ENCODE measurements at regions not wholly inside any gene's neighbourhood (a gene's known extent, or its start where the extent isn't known, plus 50 kb on each side); places are given as distances from the start of the nearest gene placed in this dataset.

DNA sequence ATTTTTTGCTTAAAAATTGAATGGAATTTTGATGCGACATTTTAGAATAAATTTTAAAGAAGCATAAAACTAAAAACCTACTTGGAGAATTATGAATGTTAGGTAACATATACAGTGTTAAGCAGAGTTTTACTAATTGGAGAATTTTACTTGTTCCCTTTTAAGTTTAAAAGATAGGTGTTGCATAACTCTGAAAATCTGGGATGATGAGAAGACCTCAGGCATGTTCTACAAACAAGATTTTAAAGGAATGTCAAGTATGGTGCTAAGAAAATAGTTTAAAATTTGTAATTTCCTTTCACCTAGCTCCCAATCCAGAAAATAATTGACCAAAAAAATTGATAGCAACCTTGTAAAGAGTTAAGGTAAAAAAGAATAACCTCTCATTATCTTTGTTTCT is 135.8 kb downstream of the RFC3 start:
- no peak for DNase-seq

DNA sequence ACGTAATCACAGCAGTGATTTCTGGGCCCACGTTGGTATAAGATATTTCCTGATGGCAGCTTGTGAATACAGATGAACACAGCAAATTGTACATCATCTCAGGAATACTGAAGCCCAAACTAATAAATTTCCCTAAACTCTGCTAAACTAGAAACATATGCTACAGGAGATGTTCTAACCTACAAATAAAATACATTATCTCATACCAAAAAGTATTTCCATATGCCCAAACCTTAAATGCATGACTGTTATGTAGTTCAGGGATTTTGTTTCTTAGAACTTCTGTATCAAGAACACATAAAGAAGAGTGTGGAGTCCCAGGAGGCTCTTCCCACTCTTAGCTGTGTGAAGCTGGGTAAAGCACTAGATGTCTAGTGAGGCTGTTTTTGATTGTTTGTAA is 138.4 kb downstream of the RFC3 start:
- DNase-seq, result no peak

DNA sequence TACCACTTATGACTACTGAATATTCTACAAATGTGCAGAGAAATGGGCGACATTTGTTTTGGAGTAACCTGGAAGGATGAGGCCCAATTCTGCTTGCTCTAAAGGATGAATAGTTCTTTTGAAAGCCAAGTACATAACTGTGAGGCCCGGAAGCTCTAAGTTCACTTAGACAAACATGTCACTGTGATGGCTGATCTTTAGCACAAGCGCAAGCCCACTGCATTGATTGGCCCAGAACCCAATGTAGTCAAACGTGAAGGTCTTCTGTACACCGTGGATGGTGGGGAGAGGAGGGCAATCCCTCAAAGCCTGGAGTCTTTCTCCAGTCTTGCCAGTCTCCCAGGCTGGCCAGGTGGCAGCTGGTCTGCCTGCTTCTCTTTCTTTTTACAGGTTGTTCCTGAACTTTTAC is 139.6 kb downstream of the RFC3 start:
- DNase-seq, result no peak

GRCh38 chr13:33958964-33959363 is 141.0 kb downstream of the RFC3 start:
- DNase-seq, result no peak

GRCh38 chr13:33963134-33963533 is 145.2 kb downstream of the RFC3 start:
- DNase-seq, result no peak

DNA sequence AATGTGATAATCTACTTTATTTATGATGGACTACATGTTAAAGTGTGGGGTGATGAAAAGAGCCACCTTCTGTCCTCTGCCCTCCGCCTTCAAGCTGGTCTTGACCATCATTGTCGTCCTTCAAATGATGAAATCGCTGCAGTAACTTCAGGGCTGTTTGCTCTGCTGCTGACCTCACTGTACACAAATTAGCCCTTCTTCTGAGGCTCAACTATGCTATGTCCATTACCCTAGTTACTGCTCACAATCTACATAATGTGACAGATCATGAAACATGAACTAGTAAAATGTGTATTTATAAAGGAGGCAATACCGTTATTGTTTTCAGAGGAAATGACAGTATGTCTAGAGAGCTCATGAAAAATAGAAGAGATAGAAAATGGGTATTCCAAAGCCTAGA is 145.9 kb downstream of the RFC3 start:
- no peak for DNase-seq

DNA sequence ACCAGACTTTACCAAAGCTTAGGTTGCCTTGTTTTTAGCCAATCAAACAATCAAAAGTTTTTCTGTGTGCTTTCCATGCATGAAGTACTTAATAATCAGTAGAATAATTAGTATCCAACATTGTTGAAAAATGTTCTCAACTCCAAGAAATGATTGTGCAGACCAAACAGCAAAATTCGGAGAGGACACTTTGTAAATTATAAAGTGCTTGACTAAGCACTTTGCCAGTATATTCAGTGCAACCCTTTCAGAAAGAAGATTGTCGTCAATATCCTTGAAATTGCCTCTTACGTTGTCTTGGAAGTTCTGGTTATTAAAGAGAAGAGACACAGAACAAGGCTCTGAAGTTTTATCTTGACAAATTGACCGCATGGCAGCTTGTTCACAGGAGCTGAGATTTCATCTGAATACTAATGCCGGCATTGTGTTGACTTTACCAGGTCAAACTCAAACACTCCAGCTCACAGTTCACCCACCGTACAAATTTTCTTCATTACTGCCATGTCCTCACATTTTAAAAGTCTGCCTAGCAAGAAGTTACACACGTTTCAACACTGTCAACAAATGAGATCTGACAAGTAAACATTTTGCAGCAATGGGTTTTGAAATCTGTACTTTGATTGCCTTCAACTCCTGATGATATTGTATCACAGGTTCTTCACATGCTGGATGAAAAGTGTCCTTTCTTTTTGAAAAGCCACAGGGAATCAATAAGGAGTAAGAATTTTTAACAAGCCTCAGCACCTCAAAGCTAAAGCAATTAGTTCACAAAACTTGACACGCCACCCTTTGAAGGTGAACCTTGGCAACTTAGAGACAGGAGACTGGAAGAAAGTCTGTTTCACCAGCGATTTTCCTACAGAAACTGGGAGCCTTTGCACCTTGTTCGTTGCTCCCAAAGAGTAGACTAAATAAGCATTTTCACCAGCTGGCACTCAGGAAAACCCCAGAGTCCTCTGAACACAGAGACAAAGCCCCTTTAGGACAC is 150.9 kb downstream of the RFC3 start:
- DNase-seq, result no peak

DNA sequence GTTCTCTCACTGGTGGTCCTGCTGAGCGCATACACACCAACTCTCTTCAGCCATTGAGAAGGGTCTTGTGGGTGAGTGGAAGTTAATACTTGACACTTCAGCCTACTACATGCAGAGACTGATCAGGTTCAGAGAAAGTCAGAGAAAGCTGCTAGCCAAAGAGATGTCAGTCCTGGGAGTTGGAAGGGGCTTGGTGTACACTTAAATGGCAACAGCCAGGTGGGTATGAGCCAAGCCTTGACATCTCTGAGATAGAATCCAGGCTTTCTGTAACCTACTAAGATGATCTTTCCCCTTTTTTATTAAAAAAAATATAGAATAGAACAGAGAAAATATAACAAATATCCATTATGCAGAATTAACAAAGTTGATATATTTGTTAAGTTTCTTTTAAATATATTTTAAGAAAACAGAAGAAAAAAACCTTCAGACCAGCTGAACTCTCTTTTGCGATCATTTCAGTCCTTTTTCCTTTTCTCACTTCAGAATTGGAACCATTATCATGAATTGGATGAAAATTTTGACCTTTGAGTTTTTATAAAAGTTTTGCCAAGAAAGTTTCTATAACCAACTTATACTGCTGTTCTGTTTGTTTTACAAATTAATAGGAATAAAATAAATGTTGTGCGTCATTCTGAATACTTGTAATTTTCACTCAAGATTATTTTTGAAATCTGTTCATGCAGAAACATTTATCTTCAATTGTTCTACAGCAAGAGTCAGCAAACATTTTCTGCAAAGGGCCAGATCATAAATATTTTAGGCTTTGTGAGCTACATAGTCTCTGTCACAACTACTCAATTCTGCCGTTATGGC is 153.0 kb downstream of the RFC3 start:
- no peak for DNase-seq

DNA sequence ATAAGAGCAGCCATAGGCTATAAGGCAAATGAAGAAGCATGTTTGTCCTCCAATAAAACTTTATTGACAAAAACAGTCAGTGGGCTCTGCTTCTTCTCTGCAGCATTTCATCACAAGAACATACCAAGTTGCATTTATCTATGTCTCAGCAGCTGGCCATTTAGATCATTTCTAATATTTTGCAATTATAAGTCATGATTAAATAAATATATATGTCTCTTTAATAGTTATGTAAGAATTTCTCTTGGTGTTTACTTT is 153.5 kb downstream of the RFC3 start:
- no peak for DNase-seq

DNA sequence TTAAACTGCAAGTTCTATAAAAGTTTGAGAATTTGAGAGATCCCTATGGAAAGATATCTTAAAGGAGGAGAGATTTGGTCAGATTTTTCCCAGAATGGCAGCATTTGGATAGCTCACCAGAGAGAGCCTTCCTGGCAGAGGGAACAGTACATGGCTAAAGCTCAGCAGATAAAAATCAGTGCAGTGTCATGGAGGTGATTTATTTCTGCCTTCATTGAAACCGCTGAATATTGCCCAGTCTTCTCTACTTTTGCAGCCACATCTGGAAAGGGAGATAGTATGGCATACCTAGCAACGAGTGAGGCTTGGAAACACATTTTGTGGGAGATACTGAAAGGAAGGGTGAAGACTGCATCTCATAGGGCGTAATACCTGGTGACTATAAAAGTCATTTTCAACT is 155.2 kb downstream of the RFC3 start:
- no peak for DNase-seq

DNA sequence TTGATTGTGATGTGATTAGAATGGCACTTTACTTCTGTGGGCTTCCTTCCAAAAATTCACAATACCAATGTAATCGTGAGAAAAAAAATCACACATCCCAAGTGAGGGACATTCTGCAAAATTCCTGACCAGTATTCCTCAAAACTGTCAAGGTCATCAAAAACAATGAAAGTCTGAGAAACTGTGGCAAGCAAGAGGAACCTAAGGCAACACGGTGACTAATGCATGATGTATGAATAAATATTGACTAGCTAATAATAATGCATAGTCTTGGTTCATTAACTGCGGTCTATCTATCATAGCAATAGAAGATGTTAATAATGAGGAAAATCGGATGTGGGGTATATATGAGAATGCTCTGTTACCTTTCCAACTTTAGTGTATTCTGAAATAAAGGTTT is 159.0 kb downstream of the RFC3 start:
- DNase-seq, result no peak

DNA sequence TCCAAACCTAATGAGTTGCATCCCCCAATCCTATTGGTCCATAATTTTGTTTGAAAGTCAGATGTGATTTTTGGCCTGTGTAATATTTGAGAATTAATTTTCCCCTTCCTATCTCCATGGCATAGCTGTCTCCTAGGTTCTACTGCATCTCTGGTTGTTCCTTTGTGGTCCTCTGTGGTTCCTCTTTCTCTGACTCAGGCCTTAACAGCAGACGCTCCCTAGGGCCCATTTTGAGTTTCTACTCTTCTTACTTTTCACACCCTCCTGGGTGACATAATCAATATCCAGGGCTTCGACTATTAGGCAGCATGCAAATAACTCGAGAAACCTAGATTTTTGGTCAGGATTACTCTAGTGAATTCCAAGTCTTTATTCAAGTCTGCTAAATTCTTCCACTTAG is 160.7 kb downstream of the RFC3 start:
- DNase-seq, result no peak

DNA sequence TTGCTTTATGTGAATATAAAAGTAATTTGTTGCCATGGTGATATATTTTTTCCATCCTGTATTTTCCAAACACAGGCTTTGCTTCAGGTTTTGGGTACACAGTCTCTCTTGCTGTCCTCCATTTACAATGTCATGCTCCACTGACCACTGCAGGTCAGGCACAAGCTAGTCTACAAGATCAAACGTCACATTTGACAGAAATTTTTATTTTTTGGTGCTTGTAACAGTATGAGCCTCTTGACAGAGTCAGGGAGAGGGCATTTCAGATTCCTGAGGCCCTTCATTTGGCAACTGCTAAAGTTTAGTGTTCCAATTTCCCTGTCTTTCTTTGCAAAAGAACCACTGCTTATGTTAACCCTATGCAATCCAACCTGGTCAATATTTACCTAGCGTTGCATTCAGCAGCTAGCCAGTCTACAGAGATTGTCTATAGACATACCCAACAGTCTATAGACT is 175.0 kb downstream of the RFC3 start:
- DNase-seq, result no peak

- DNase-seq, result no peak
Observed at GRCh38 chr13:33994198-33994597, 176.2 kb downstream of the RFC3 start.

- DNase-seq, result no peak
Observed at GRCh38 chr13:33994826-33995502, 177.0 kb downstream of the RFC3 start.

- no peak for DNase-seq
Observed at GRCh38 chr13:33996636-33997035, 178.7 kb downstream of the RFC3 start.

GRCh38 chr13:33997574-33997973 is 179.6 kb downstream of the RFC3 start:
- no peak for DNase-seq

DNA sequence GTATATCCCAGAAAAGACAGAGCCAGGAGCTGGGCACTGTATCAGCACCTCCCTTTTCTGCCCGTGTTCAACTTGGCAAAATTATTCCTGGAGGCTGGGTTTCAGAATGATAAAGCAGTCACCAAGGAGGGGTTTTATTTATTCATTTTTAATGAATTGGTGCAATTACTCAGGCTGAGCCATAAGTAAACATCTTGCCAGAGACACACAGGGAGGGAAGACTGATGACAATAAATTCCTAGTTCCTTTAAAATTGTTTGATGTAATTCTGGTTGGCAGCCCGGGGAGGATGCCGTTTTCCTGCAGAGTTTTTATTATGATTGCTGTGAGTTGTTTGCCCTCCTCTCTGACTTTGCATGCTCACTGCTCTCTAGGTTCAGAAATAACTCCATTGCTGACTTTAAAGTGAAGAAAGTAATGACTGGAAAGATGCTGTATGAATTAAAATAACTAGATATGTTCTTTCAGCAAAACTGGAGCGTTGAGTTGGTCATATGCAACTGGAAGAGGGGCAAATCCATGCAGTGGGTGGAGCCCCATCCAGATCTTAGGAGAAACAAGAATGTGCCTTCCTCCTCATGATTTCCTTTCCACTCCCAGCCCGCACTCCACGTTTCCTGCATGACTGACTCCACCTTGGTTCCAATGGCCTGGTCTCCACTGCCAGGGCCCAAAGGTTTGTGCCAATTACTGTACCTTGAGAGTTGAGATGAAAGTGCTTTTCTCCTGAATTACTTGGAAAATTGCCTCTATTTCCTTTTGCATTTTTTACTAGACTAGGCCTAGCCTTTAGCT is 182.1 kb downstream of the RFC3 start:
- no peak for DNase-seq

GRCh38 chr13:34000955-34001354 is 183.0 kb downstream of the RFC3 start:
- DNase-seq, result no peak

GRCh38 chr13:34001389-34001788 is 183.4 kb downstream of the RFC3 start:
- no peak for DNase-seq

- no peak for DNase-seq
Observed at GRCh38 chr13:34002141-34002540, 184.2 kb downstream of the RFC3 start.

DNA sequence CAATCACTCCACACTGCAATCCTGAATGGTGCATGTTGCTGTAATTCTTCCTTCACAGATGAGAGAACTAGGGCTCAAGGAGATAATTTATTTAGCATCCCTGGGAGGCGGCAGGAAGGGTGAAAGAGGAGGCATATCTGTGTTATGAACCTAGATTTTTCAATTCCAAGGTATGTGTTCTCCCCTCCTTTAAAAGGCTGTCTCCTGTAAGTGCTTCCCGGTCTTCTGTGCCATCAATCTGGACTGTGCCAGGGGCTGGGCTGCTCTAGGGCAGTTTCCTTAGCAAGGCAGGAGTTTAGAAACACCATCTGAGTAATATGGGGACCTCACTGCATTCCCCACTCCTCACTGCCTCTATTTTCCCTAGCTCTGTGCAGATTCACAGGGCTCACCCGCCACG is 185.0 kb downstream of the RFC3 start:
- DNase-seq, result no peak

DNA sequence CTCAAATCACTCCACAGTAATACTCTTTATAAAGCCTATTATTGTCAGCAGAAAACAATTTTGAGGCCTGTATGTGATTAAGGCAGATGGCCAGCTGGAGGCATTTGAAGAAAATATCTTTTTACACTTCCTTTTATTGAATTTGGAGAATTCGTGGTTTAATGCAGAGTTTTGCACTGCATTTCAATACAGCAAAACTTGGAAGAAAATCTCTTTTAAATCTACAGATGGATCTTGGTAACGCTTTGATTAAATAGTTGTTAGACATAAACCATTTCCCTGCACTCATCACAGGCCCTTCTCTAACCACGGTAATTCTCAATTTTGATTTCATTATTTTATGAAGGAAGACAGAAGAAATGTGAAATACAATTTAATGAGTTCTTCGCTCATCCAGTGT is 185.7 kb downstream of the RFC3 start:
- DNase-seq, result no peak
